ENCODE measurements at regions not wholly inside any gene's neighbourhood (a gene's known extent, or its start where the extent isn't known, plus 50 kb on each side); places are given as distances from the start of the nearest gene placed in this dataset.

- Histone ChIP-seq H3K27me3 (ENCODE audit: low read depth, low read length) (0 out of 2 replicates have a peak, but pooled peaks cover 3% of the 10 kb centered on the region), H2AFZ (ENCODE audit: low read depth, low read length) (no peak overlapping the region), H4K20me1 (ENCODE audit: insufficient read depth, low read length) (no peaks in the 10 kb centered on the region), H3K27ac (ENCODE audit: low read length) (no peak overlapping the region), H3K9ac (ENCODE audit: low read length) (no peak overlapping the region), H3K4me3 (ENCODE audit: low read length) (no peak overlapping the region), H3K4me2 (ENCODE audit: low read length) (no peak overlapping the region), H3K4me1 (ENCODE audit: low read length) (no peaks in the 10 kb centered on the region), H3K9me3 (ENCODE audit: insufficient read depth, low read length) (no peaks in the 10 kb centered on the region), H3K36me3 (replicated peaks; ENCODE audit: low read depth, low read length) (no peaks in the 10 kb centered on the region), H3K79me2 (ENCODE audit: low read length) (no peaks in the 10 kb centered on the region)
- TF ChIP-seq, protein P1, sequence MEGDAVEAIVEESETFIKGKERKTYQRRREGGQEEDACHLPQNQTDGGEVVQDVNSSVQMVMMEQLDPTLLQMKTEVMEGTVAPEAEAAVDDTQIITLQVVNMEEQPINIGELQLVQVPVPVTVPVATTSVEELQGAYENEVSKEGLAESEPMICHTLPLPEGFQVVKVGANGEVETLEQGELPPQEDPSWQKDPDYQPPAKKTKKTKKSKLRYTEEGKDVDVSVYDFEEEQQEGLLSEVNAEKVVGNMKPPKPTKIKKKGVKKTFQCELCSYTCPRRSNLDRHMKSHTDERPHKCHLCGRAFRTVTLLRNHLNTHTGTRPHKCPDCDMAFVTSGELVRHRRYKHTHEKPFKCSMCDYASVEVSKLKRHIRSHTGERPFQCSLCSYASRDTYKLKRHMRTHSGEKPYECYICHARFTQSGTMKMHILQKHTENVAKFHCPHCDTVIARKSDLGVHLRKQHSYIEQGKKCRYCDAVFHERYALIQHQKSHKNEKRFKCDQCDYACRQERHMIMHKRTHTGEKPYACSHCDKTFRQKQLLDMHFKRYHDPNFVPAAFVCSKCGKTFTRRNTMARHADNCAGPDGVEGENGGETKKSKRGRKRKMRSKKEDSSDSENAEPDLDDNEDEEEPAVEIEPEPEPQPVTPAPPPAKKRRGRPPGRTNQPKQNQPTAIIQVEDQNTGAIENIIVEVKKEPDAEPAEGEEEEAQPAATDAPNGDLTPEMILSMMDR (IDR thresholded peaks at IDR 0.05; ENCODE audit: low read depth, low read length): no peak
- no peak for TF ChIP-seq EZH2phosphoT487 (IDR thresholded peaks at IDR 0.05; ENCODE audit: low read depth)
These were observed 553.9 kb downstream of the LMO7 start for GRCh38 chr13:76189882-76190519.

DNA sequence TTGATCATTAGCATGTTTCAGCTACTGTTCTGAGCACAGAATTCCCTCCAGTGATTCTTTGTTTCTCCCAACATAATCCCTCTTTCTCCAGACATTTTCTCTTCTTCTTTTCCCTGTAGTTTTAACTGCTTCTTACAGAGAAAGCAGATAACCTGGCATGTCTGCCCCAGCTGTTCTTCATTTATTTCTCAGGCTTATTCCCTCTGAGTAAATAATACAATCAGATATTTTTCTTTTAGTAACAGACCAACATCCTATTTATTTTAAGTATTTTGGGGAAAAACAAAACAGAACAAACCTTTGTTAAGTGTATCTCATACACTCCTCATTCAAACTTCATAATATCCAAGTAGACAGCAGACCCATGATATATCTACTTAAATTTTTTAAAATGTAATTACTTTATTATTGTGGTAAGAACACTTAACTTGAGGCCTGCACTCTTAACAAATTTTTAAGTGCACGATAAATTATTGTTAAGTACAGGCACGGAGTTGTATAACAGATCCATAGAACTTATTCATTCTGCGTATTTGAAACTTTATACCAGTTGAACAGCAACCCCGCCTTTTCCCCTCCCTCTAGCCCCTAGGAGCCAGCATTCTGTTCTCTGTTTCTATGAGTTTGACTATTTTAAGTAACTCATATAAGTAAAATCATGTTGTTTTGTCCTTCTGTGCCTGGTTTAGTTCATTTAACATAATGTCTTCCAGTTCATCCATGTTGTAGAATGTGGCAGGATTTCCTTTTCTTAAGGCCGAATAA lies 540.0 kb downstream of the LMO7 start:
- Histone ChIP-seq H3K4me1 (ENCODE audit: low read length) (no peaks in the 10 kb centered on the region), H3K4me2 (ENCODE audit: low read length) (no peak overlapping the region), H3K36me3 (replicated peaks; ENCODE audit: low read depth, low read length) (no peaks in the 10 kb centered on the region), H4K20me1 (ENCODE audit: insufficient read depth, low read length) (no peaks in the 10 kb centered on the region), H3K27me3 (ENCODE audit: low read depth, low read length) (no peaks in the 10 kb centered on the region), H2AFZ (ENCODE audit: low read depth, low read length) (no peak overlapping the region), H3K27ac (ENCODE audit: low read length) (no peak overlapping the region), H3K9me3 (ENCODE audit: insufficient read depth, low read length) (no peaks in the 10 kb centered on the region), H3K79me2 (ENCODE audit: low read length) (no peaks in the 10 kb centered on the region), H3K9ac (ENCODE audit: low read length) (no peak overlapping the region), H3K4me3 (ENCODE audit: low read length) (no peak overlapping the region)
- TF ChIP-seq EZH2phosphoT487 (IDR thresholded peaks at IDR 0.05; ENCODE audit: low read depth): no peak
- TF ChIP-seq, protein P1 (IDR thresholded peaks at IDR 0.05; ENCODE audit: low read depth, low read length): no peak

DNA sequence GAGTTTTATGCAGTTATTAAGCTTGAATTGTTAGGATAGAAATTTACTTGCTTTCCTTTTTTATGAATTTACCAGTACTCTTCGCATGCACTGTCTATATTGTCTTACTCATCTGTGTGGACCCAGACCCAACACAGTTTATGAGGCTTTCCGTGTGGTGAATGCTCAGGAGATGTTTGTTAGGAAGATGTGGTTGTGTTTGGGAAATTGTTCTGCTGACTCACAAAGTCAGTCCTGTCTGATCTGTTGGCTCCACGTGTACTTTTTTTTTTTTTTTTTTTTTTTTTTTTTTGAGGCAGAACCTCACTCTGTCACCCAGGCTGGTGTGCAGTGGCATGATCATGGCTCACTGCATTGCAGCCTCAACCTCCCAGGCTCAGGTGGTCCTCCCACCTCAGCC lies 532.5 kb downstream of the LMO7 start:
- H3K4me3 ChIP-seq (ENCODE audit: low read length): no peak overlapping the region
- no peak overlapping the region for H3K27ac ChIP-seq (ENCODE audit: low read length)
- H3K4me1 ChIP-seq (ENCODE audit: low read length): no peaks in the 10 kb centered on the region
- H4K20me1 ChIP-seq (ENCODE audit: insufficient read depth, low read length): no peaks in the 10 kb centered on the region
- no peak overlapping the region for H3K4me2 ChIP-seq (ENCODE audit: low read length)
- H3K9me3 ChIP-seq (ENCODE audit: insufficient read depth, low read length): no peaks in the 10 kb centered on the region
- TF ChIP-seq EZH2phosphoT487 (IDR thresholded peaks at IDR 0.05; ENCODE audit: low read depth): no peak
- H3K79me2 ChIP-seq (ENCODE audit: low read length): no peaks in the 10 kb centered on the region
- no peak overlapping the region for H2AFZ ChIP-seq (ENCODE audit: low read depth, low read length)
- no peak overlapping the region for H3K9ac ChIP-seq (ENCODE audit: low read length)
- no peaks in the 10 kb centered on the region for H3K27me3 ChIP-seq (ENCODE audit: low read depth, low read length)
- no peaks in the 10 kb centered on the region for H3K36me3 ChIP-seq (replicated peaks; ENCODE audit: low read depth, low read length)

- no peak overlapping the region for H3K4me3 ChIP-seq (ENCODE audit: low read length)
These were observed 528.2 kb downstream of the LMO7 start for GRCh38 chr13:76164290-76164689.

More at GRCh38 chr13:76164290-76164689, 528.2 kb downstream of the LMO7 start:
- Histone ChIP-seq H4K20me1 (ENCODE audit: insufficient read depth, low read length) (no peaks in the 10 kb centered on the region), H3K4me2 (ENCODE audit: low read length) (no peak overlapping the region), H3K27ac (ENCODE audit: low read length) (no peak overlapping the region), H3K4me1 (ENCODE audit: low read length) (no peaks in the 10 kb centered on the region), H3K79me2 (ENCODE audit: low read length) (no peaks in the 10 kb centered on the region), H3K27me3 (ENCODE audit: low read depth, low read length) (no peaks in the 10 kb centered on the region), H3K36me3 (replicated peaks; ENCODE audit: low read depth, low read length) (no peaks in the 10 kb centered on the region), H3K9me3 (ENCODE audit: insufficient read depth, low read length) (no peaks in the 10 kb centered on the region), H3K9ac (ENCODE audit: low read length) (no peak overlapping the region), H2AFZ (ENCODE audit: low read depth, low read length) (no peak overlapping the region)
- TF ChIP-seq, protein P1 (IDR thresholded peaks at IDR 0.05; ENCODE audit: low read depth, low read length): no peak
- TF ChIP-seq EZH2phosphoT487 (IDR thresholded peaks at IDR 0.05; ENCODE audit: low read depth): no peak
